ENCODE measurements at regions not wholly inside any gene's neighbourhood (a gene's known extent, or its start where the extent isn't known, plus 50 kb on each side); places are given as distances from the start of the nearest gene placed in this dataset.

DNA sequence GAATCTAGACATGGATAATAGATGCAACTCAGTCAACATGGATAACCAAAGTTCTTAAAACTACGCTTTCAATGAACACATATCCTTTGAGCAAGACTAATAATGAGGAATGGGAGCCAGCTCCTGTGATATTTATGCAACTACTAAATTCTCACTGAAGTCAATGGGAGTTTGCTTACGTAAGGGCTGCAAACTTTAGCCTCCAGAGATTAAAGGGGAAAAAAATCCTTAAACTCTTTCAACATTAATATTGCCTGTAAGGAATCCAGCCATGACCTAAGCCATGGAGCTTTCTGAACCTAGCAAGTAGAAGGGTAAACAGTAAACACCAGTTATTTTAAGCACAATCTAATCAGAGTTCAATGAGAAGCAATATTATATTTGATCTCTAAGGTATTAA is 125.2 kb upstream of the PITX2 start:
- Histone ChIP-seq H3K9ac (ENCODE audit: low read depth in 1 of 2, low read length in 2 of 2) (no peak overlapping the region), H3K4me1 (ENCODE audit: control insufficient read depth in 4 of 4, insufficient read depth in 4 of 4, low read length in 3 of 4) (no peaks in the 10 kb centered on the region), H3K27me3 (ENCODE audit: control insufficient read depth in 4 of 4, insufficient read depth in 4 of 4, low read length in 3 of 4) (no peaks in the 10 kb centered on the region), H3K27ac (ENCODE audit: low read depth in 1 of 2, low read length in 2 of 2) (no peak overlapping the region), H3K36me3 (ENCODE audit: control insufficient read depth in 4 of 4, insufficient read depth in 3 of 4, low read depth in 1 of 4, low read length in 3 of 4) (no peaks in the 10 kb centered on the region), H3K4me3 (ENCODE audit: low read depth in 1 of 3, low read length in 3 of 3) (no peak overlapping the region), H3K9me3 (ENCODE audit: control insufficient read depth in 4 of 4, low read length in 3 of 4) (no peaks in the 10 kb centered on the region)
- TF ChIP-seq, protein P1, sequence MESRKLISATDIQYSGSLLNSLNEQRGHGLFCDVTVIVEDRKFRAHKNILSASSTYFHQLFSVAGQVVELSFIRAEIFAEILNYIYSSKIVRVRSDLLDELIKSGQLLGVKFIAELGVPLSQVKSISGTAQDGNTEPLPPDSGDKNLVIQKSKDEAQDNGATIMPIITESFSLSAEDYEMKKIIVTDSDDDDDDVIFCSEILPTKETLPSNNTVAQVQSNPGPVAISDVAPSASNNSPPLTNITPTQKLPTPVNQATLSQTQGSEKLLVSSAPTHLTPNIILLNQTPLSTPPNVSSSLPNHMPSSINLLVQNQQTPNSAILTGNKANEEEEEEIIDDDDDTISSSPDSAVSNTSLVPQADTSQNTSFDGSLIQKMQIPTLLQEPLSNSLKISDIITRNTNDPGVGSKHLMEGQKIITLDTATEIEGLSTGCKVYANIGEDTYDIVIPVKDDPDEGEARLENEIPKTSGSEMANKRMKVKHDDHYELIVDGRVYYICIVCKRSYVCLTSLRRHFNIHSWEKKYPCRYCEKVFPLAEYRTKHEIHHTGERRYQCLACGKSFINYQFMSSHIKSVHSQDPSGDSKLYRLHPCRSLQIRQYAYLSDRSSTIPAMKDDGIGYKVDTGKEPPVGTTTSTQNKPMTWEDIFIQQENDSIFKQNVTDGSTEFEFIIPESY (IDR thresholded peaks at IDR 0.05): no peak
- no peak for TF ChIP-seq NR2F2 (IDR thresholded peaks at IDR 0.05)
- no peak for DNase-seq (ENCODE audit: low spot score)
- WGBS: 76% methylated on average over 2 of the region's 2 CpGs

DNA sequence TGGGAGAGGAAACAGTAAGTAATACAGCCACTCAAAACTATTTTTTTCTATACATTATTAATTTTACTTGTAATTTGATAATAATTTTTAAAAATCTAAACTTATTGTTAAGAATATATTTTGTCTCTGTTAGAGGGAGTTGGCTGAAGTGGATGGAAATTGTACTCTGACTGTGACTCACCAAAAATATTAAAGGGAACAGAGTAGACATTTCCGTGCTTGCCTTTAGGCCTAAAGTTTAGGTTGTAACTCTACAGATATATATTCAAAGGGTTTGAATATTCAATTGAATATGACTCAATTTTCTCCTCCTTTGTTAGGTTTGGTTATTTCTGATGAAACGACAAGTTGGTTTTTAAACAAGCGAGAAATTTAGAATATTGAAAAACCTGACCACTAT is 128.3 kb upstream of the PITX2 start:
- no peak for TF ChIP-seq FOXA2 (IDR thresholded peaks at IDR 0.05)
- TF ChIP-seq, protein P2, sequence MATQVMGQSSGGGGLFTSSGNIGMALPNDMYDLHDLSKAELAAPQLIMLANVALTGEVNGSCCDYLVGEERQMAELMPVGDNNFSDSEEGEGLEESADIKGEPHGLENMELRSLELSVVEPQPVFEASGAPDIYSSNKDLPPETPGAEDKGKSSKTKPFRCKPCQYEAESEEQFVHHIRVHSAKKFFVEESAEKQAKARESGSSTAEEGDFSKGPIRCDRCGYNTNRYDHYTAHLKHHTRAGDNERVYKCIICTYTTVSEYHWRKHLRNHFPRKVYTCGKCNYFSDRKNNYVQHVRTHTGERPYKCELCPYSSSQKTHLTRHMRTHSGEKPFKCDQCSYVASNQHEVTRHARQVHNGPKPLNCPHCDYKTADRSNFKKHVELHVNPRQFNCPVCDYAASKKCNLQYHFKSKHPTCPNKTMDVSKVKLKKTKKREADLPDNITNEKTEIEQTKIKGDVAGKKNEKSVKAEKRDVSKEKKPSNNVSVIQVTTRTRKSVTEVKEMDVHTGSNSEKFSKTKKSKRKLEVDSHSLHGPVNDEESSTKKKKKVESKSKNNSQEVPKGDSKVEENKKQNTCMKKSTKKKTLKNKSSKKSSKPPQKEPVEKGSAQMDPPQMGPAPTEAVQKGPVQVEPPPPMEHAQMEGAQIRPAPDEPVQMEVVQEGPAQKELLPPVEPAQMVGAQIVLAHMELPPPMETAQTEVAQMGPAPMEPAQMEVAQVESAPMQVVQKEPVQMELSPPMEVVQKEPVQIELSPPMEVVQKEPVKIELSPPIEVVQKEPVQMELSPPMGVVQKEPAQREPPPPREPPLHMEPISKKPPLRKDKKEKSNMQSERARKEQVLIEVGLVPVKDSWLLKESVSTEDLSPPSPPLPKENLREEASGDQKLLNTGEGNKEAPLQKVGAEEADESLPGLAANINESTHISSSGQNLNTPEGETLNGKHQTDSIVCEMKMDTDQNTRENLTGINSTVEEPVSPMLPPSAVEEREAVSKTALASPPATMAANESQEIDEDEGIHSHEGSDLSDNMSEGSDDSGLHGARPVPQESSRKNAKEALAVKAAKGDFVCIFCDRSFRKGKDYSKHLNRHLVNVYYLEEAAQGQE (IDR thresholded peaks at IDR 0.05): no peak
- TF ChIP-seq, protein P3, sequence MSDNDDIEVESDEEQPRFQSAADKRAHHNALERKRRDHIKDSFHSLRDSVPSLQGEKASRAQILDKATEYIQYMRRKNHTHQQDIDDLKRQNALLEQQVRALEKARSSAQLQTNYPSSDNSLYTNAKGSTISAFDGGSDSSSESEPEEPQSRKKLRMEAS (IDR thresholded peaks at IDR 0.05): no peak
- no peak overlapping the region for H3K9ac ChIP-seq (ENCODE audit: low read depth in 1 of 2, low read length in 2 of 2)
- H3K27ac ChIP-seq (ENCODE audit: low read depth in 1 of 2, low read length in 2 of 2): no peak overlapping the region
- WGBS: 90% methylated on average over 3 of the region's 3 CpGs
- H3K4me1 ChIP-seq (ENCODE audit: control insufficient read depth in 4 of 4, insufficient read depth in 4 of 4, low read length in 3 of 4): no peaks in the 10 kb centered on the region
- H3K4me3 ChIP-seq (ENCODE audit: low read depth in 1 of 3, low read length in 3 of 3): no peak overlapping the region
- no peaks in the 10 kb centered on the region for H3K9me3 ChIP-seq (ENCODE audit: control insufficient read depth in 4 of 4, low read length in 3 of 4)
- H3K36me3 ChIP-seq (ENCODE audit: control insufficient read depth in 4 of 4, insufficient read depth in 3 of 4, low read depth in 1 of 4, low read length in 3 of 4): no peaks in the 10 kb centered on the region
- no peak for DNase-seq (ENCODE audit: low spot score)
- H3K27me3 ChIP-seq (ENCODE audit: control insufficient read depth in 4 of 4, insufficient read depth in 4 of 4, low read length in 3 of 4): no peaks in the 10 kb centered on the region

DNA sequence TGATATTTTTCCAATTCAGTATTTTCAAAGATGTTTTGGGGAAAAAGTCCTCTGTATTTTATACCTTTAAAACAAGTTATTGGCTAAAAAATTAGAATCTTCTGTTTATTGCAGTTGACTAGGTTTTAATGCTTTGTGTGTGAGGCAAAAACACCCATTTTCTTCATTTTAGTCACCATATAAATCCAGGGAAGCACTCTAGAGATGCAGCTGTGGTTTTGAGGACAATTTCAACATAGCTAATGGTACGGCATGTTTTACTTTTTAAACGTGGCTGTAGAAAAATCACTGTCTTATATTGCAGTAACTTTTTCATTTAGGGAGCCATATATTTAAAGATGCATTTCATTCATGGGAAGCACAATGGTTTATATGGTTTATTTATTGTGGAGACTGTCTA is 129.1 kb upstream of the PITX2 start:
- 77% methylated on average over 2 of the region's 2 CpGs for WGBS

More for the DNA sequence above, 129.1 kb upstream of the PITX2 start:
- H3K4me1 ChIP-seq (ENCODE audit: control insufficient read depth in 4 of 4, insufficient read depth in 4 of 4, low read length in 3 of 4): no peaks in the 10 kb centered on the region
- H3K9me3 ChIP-seq (ENCODE audit: control insufficient read depth in 4 of 4, low read length in 3 of 4): no peaks in the 10 kb centered on the region
- no peaks in the 10 kb centered on the region for H3K36me3 ChIP-seq (ENCODE audit: control insufficient read depth in 4 of 4, insufficient read depth in 3 of 4, low read depth in 1 of 4, low read length in 3 of 4)
- no peak overlapping the region for H3K9ac ChIP-seq (ENCODE audit: low read depth in 1 of 2, low read length in 2 of 2)
- DNase-seq (ENCODE audit: low spot score): no peak
- no peaks in the 10 kb centered on the region for H3K27me3 ChIP-seq (ENCODE audit: control insufficient read depth in 4 of 4, insufficient read depth in 4 of 4, low read length in 3 of 4)
- H3K4me3 ChIP-seq (ENCODE audit: low read depth in 1 of 3, low read length in 3 of 3): no peak overlapping the region
- TF ChIP-seq, protein P1 (IDR thresholded peaks at IDR 0.05): no peak
- TF ChIP-seq FOXA1 (IDR thresholded peaks at IDR 0.05): no peak
- TF ChIP-seq, protein P3 (IDR thresholded peaks at IDR 0.05): no peak
- TF ChIP-seq YY1 (IDR thresholded peaks at IDR 0.05): no peak
- H3K27ac ChIP-seq (ENCODE audit: low read depth in 1 of 2, low read length in 2 of 2): no peak overlapping the region

Measured in liver (tissue), 7 donors.